ENCODE measurements at regions not wholly inside any gene's neighbourhood (a gene's known extent, or its start where the extent isn't known, plus 50 kb on each side); places are given as distances from the start of the nearest gene placed in this dataset.
A peak's percentile ranks its signal among the peaks of the same experiment; 100 is the strongest.
"Not testable (repeated sequence)": the region's sequence is repeated elsewhere in the genome, so short reads cannot be mapped to it uniquely, and the experiment has no call there.

- no peaks in the 10 kb centered on the region for H3K4me1 Mint-ChIP-seq (ENCODE audit: low read depth)
- H3K27me3 Mint-ChIP-seq (ENCODE audit: low read depth): no peaks in the 10 kb centered on the region
- no peak overlapping the region for H3K4me3 Mint-ChIP-seq
- H3K9me3 Mint-ChIP-seq: peaks cover 9% of the 10 kb centered on the region
- no peaks in the 10 kb centered on the region for H3K36me3 Mint-ChIP-seq (ENCODE audit: insufficient read depth)
- ATAC-seq: no peak
- DNase-seq: no peak
These were observed 824.6 kb upstream of the TMPRSS15 start for GRCh38 chr21:19228226-19228625.

- not testable (repeated sequence) for H3K9me3 Mint-ChIP-seq; H3K36me3 Mint-ChIP-seq (ENCODE audit: insufficient read depth); H3K4me3 Mint-ChIP-seq; DNase-seq; H3K4me1 Mint-ChIP-seq (ENCODE audit: low read depth); H3K27me3 Mint-ChIP-seq (ENCODE audit: low read depth); ATAC-seq
These were observed 830.3 kb upstream of the TMPRSS15 start for GRCh38 chr21:19233841-19234240.

- Mint-ChIP-seq H3K27me3 (ENCODE audit: low read depth) (no peaks in the 10 kb centered on the region), H3K4me3 (no peak overlapping the region), H3K4me1 (ENCODE audit: low read depth) (no peaks in the 10 kb centered on the region), H3K36me3 (ENCODE audit: insufficient read depth) (no peaks in the 10 kb centered on the region), H3K9me3 (peaks cover 8% of the 10 kb centered on the region)
- DNase-seq: no peak
- ATAC-seq: no peak
These were observed 832.6 kb upstream of the TMPRSS15 start for GRCh38 chr21:19236209-19236608.

GRCh38 chr21:19237608-19238007 is 834.0 kb upstream of the TMPRSS15 start:
- H3K36me3 Mint-ChIP-seq (ENCODE audit: insufficient read depth): no peaks in the 10 kb centered on the region
- no peaks in the 10 kb centered on the region for H3K27me3 Mint-ChIP-seq (ENCODE audit: low read depth)
- H3K4me1 Mint-ChIP-seq (ENCODE audit: low read depth): no peaks in the 10 kb centered on the region
- peaks cover 5% of the 10 kb centered on the region for H3K9me3 Mint-ChIP-seq
- ATAC-seq: no peak
- no peak for DNase-seq
- no peak overlapping the region for H3K4me3 Mint-ChIP-seq

GRCh38 chr21:19239696-19240095 is 836.1 kb upstream of the TMPRSS15 start:
- H3K36me3 Mint-ChIP-seq (ENCODE audit: insufficient read depth): no peaks in the 10 kb centered on the region

GRCh38 chr21:19244502-19245187 is 841.1 kb upstream of the TMPRSS15 start:
- H3K4me3 Mint-ChIP-seq: no peak overlapping the region
- peak in 1 of 2 donors; percentile 18 for ATAC-seq
- no peaks in the 10 kb centered on the region for H3K27me3 Mint-ChIP-seq (ENCODE audit: low read depth)
- H3K4me1 Mint-ChIP-seq (ENCODE audit: low read depth): no peaks in the 10 kb centered on the region
- no peaks in the 10 kb centered on the region for H3K36me3 Mint-ChIP-seq (ENCODE audit: insufficient read depth)
- no peak for DNase-seq
- peaks cover 8% of the 10 kb centered on the region for H3K9me3 Mint-ChIP-seq

More at GRCh38 chr21:19239696-19240095, 836.1 kb upstream of the TMPRSS15 start:
- H3K4me3 Mint-ChIP-seq: no peak overlapping the region
- no peak for DNase-seq
- H3K27me3 Mint-ChIP-seq (ENCODE audit: low read depth): no peaks in the 10 kb centered on the region
- peaks cover 2% of the 10 kb centered on the region for H3K9me3 Mint-ChIP-seq
- H3K4me1 Mint-ChIP-seq (ENCODE audit: low read depth): no peaks in the 10 kb centered on the region
- ATAC-seq: no peak

GRCh38 chr21:19245188-19245580 is 841.6 kb upstream of the TMPRSS15 start:
- ATAC-seq: no peak
- peaks cover 10% of the 10 kb centered on the region for H3K9me3 Mint-ChIP-seq
- no peaks in the 10 kb centered on the region for H3K27me3 Mint-ChIP-seq (ENCODE audit: low read depth)
- no peaks in the 10 kb centered on the region for H3K36me3 Mint-ChIP-seq (ENCODE audit: insufficient read depth)
- H3K4me1 Mint-ChIP-seq (ENCODE audit: low read depth): no peaks in the 10 kb centered on the region
- DNase-seq: no peak
- no peak overlapping the region for H3K4me3 Mint-ChIP-seq

GRCh38 chr21:19246018-19246417 is 842.4 kb upstream of the TMPRSS15 start:
- DNase-seq (no peak), ATAC-seq (no peak)
- H3K4me3 Mint-ChIP-seq: no peak overlapping the region
- no peaks in the 10 kb centered on the region for H3K27me3 Mint-ChIP-seq (ENCODE audit: low read depth)
- peaks cover 16% of the 10 kb centered on the region for H3K9me3 Mint-ChIP-seq
- no peaks in the 10 kb centered on the region for H3K36me3 Mint-ChIP-seq (ENCODE audit: insufficient read depth)
- H3K4me1 Mint-ChIP-seq (ENCODE audit: low read depth): no peaks in the 10 kb centered on the region

GRCh38 chr21:19256934-19257660 is 853.5 kb upstream of the TMPRSS15 start:
- Mint-ChIP-seq H3K4me3 (no peak overlapping the region), H3K27me3 (ENCODE audit: low read depth) (no peaks in the 10 kb centered on the region), H3K9me3 (peaks cover 8% of the 10 kb centered on the region), H3K36me3 (ENCODE audit: insufficient read depth) (no peaks in the 10 kb centered on the region), H3K4me1 (ENCODE audit: low read depth) (no peaks in the 10 kb centered on the region)
- ATAC-seq (no peak), DNase-seq (no peak)

- DNase-seq: no peak
- no peak for ATAC-seq
- Mint-ChIP-seq H3K36me3 (ENCODE audit: insufficient read depth) (no peaks in the 10 kb centered on the region), H3K4me1 (ENCODE audit: low read depth) (no peaks in the 10 kb centered on the region), H3K4me3 (no peak overlapping the region), H3K9me3 (peaks cover 8% of the 10 kb centered on the region), H3K27me3 (ENCODE audit: low read depth) (no peaks in the 10 kb centered on the region)
These were observed 858.3 kb upstream of the TMPRSS15 start for GRCh38 chr21:19261731-19262376.

- Mint-ChIP-seq H3K27me3 (ENCODE audit: low read depth) (no peaks in the 10 kb centered on the region), H3K4me1 (ENCODE audit: low read depth) (no peaks in the 10 kb centered on the region), H3K36me3 (ENCODE audit: insufficient read depth) (no peaks in the 10 kb centered on the region), H3K9me3 (peaks cover 4% of the 10 kb centered on the region), H3K4me3 (no peak overlapping the region)
- no peak for DNase-seq
- ATAC-seq: no peak
These were observed 863.1 kb upstream of the TMPRSS15 start for GRCh38 chr21:19266636-19267035.

- Mint-ChIP-seq H3K9me3 (peaks cover under 1% of the 10 kb centered on the region), H3K27me3 (ENCODE audit: low read depth) (no peaks in the 10 kb centered on the region), H3K4me1 (ENCODE audit: low read depth) (no peaks in the 10 kb centered on the region), H3K36me3 (ENCODE audit: insufficient read depth) (no peaks in the 10 kb centered on the region), H3K4me3 (no peak overlapping the region)
- ATAC-seq (no peak), DNase-seq (no peak)
These were observed 865.1 kb upstream of the TMPRSS15 start for GRCh38 chr21:19268686-19269085.

- no peak overlapping the region for H3K4me3 Mint-ChIP-seq
- peaks cover 5% of the 10 kb centered on the region for H3K9me3 Mint-ChIP-seq
- no peaks in the 10 kb centered on the region for H3K4me1 Mint-ChIP-seq (ENCODE audit: low read depth)
- no peaks in the 10 kb centered on the region for H3K36me3 Mint-ChIP-seq (ENCODE audit: insufficient read depth)
- DNase-seq (no peak), ATAC-seq (no peak)
- no peaks in the 10 kb centered on the region for H3K27me3 Mint-ChIP-seq (ENCODE audit: low read depth)
These were observed 871.5 kb upstream of the TMPRSS15 start for GRCh38 chr21:19275065-19275464.

- Mint-ChIP-seq H3K27me3 (ENCODE audit: low read depth) (no peaks in the 10 kb centered on the region), H3K9me3 (peaks cover 5% of the 10 kb centered on the region)
These were observed 873.1 kb upstream of the TMPRSS15 start for GRCh38 chr21:19276665-19277064.

GRCh38 chr21:19286876-19287275 is 883.3 kb upstream of the TMPRSS15 start:
- Mint-ChIP-seq H3K4me1 (ENCODE audit: low read depth) (no peaks in the 10 kb centered on the region), H3K9me3 (peaks cover 13% of the 10 kb centered on the region), H3K4me3 (no peak overlapping the region), H3K27me3 (ENCODE audit: low read depth) (no peaks in the 10 kb centered on the region), H3K36me3 (ENCODE audit: insufficient read depth) (no peaks in the 10 kb centered on the region)
- no peak for ATAC-seq
- DNase-seq: no peak

More at GRCh38 chr21:19276665-19277064, 873.1 kb upstream of the TMPRSS15 start:
- H3K4me3 Mint-ChIP-seq: no peak overlapping the region
- H3K4me1 Mint-ChIP-seq (ENCODE audit: low read depth): no peaks in the 10 kb centered on the region
- DNase-seq: no peak
- no peaks in the 10 kb centered on the region for H3K36me3 Mint-ChIP-seq (ENCODE audit: insufficient read depth)
- no peak for ATAC-seq

Data from activated T-cell treated with anti-CD3 and anti-CD28 coated beads, Interleukin-2, amount 50 U/mL, for 4 hours (primary cell).